Activated naive CD4-positive, alpha-beta T cell treated with anti-CD3 and anti-CD28 coated beads for 36 hours (primary cell): ENCODE measurements at regions not wholly inside any gene's neighbourhood (a gene's known extent, or its start where the extent isn't known, plus 50 kb on each side); places are given as distances from the start of the nearest gene placed in this dataset.
"Not testable (repeated sequence)": the region's sequence is repeated elsewhere in the genome, so short reads cannot be mapped to it uniquely, and the experiment has no call there.

Experiments
- CTCF ChIA-PET: fragments of 350-600 bp; sonication (Branson Sonifier 250); formaldehyde crosslinking; loops from one replicate; lab custom pipeline; 2021; ENCODE audit warnings: antibody characterized with exemption; lab: Charles Lee
- DNase-seq: peaks from one replicate; pipeline ENCODE4 v3.0.0-alpha.2; 2020
- H3K27ac Mint-ChIP-seq: one replicate; pipeline ENCODE4 v1.8.0; 2021; ENCODE audit warnings: mild to moderate bottlenecking, mixed read lengths
- H3K27me3 Mint-ChIP-seq: one replicate; pipeline ENCODE4 v1.8.0; 2021; ENCODE audit warnings: low read depth, mixed read lengths
- H3K36me3 Mint-ChIP-seq: one replicate; pipeline ENCODE4 v1.8.0; 2021; ENCODE audit warnings: low read depth, mixed read lengths
- H3K4me1 Mint-ChIP-seq: one replicate; pipeline ENCODE4 v1.8.0; 2021; ENCODE audit warnings: low read depth, mixed read lengths
- H3K4me3 Mint-ChIP-seq: one replicate; pipeline ENCODE4 v1.8.0; 2021; ENCODE audit warnings: mild to moderate bottlenecking, moderate library complexity, mixed read lengths
- H3K9me3 Mint-ChIP-seq: one replicate; pipeline ENCODE4 v1.8.0; 2021; ENCODE audit warnings: mixed read lengths
- intact Hi-C: fragments of 100-400 bp; cut with micrococcal nuclease; formaldehyde crosslinking; loops from one replicate; pipeline ENCODE4 v1.15.1; 2023

DNA sequence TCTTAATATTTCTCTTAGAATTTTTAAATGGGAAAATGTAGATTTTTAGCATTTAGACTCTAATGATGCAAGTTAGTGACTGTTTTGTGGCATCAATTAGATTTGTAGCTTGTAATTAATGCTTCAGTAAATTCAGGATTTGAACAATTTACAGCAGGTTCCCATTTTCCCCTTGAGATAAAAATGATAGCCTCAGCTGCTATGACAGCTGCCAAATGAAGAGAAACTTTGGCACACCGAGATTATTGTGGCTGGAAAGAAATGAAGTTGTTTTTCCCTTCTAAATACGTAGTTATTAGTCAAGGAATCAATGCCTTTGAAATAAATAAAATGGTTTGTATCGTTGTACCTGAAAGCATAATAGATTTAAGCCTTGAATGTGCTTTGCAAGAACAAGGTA is 206.4 kb upstream of the P2RY1 start:
- intact Hi-C loops, result no loop called here
- Mint-ChIP-seq H3K9me3 (no peaks in the 10 kb centered on the region), H3K4me3 (no peak overlapping the region), H3K4me1 (no peaks in the 10 kb centered on the region), H3K27ac (no peak overlapping the region), H3K27me3 (no peaks in the 10 kb centered on the region), H3K36me3 (no peaks in the 10 kb centered on the region)
- CTCF ChIA-PET, result interaction anchor here (1.1 kb wide), 1 partner anchor 156 kb away, joined by 3 read pairs; no protein-coding TSS in a partner anchor
- no peak for DNase-seq

DNA sequence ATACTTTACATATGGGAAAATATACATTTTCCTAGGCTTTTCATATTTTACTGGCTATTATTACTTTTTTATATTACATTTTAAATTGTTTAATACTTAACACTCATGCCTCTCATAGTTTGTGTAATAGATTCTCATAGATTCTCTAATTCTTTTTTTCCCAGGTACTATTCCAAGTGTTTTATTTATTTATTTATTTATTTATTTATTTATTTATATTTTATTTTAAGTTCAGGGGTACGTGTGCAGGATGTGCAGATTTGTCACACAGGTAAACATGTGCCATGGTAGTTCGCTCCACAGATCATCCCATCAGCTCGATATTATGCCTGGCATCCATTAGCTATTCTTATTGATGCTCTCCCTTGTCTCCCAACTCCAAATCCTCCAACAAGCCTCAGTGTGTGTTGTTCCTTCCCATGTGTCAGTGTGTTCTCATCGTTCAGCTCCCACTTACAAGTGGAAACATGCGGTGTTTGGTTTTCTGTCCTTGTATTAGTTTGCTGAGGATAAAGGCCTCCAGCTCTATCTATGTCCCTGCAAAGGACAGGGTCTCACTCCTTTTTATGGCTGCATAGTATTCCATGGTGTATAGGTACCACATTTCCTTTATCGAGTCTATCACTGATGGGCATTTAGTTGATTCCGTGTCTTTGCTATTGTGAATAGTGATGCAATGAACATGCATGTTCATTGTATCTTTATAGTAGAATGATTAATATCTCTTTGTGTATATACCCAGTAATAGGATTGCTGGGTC is 205.4 kb upstream of the P2RY1 start:
- H3K27me3 Mint-ChIP-seq, result no peaks in the 10 kb centered on the region

GRCh38 chr3:152635389-152635788 is 199.5 kb upstream of the P2RY1 start:
- no peaks in the 10 kb centered on the region for H3K36me3 Mint-ChIP-seq
- no peaks in the 10 kb centered on the region for H3K9me3 Mint-ChIP-seq
- H3K4me3 Mint-ChIP-seq, result no peak overlapping the region
- peaks cover 4% of the 10 kb centered on the region for H3K27me3 Mint-ChIP-seq
- no peaks in the 10 kb centered on the region for H3K4me1 Mint-ChIP-seq
- no peak overlapping the region for H3K27ac Mint-ChIP-seq
- intact Hi-C loops, result no loop called here
- no peak for DNase-seq
- CTCF ChIA-PET, result no interaction called here

More for the DNA sequence above, 205.4 kb upstream of the P2RY1 start:
- Mint-ChIP-seq H3K9me3 (no peaks in the 10 kb centered on the region), H3K4me1 (no peaks in the 10 kb centered on the region), H3K4me3 (no peak overlapping the region), H3K27ac (no peak overlapping the region), H3K36me3 (no peaks in the 10 kb centered on the region)
- intact Hi-C loops, result no loop called here
- DNase-seq, result no peak
- CTCF ChIA-PET, result no interaction called here

DNA sequence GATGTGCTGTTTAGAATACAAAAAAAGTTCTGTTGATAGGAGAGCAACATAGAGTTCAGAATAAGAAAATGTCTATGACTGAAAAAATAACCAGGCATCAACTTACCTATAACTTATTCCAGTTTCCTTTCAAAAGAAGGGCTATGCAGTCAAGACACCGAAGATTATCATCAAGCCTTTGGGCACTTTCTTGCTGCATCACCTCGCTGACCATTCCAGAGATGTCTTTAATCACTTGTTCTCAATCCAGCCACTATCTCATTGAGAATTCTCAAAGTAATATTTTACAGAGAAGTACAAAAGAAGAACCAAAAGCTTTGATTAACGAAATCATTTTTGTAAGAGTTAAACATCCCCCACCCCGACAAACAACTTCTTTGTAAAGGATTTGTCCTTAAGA is 198.3 kb upstream of the P2RY1 start:
- DNase-seq, result no peak
- CTCF ChIA-PET, result no interaction called here

GRCh38 chr3:152638214-152638613 is 196.7 kb upstream of the P2RY1 start:
- CTCF ChIA-PET, result no interaction called here
- intact Hi-C loops, result no loop called here
- no peaks in the 10 kb centered on the region for H3K9me3 Mint-ChIP-seq
- H3K4me3 Mint-ChIP-seq, result no peak overlapping the region
- peaks cover 4% of the 10 kb centered on the region for H3K27me3 Mint-ChIP-seq
- no peaks in the 10 kb centered on the region for H3K4me1 Mint-ChIP-seq
- H3K36me3 Mint-ChIP-seq, result no peaks in the 10 kb centered on the region
- DNase-seq, result no peak
- H3K27ac Mint-ChIP-seq, result no peak overlapping the region

More for the DNA sequence above, 198.3 kb upstream of the P2RY1 start:
- peaks cover 4% of the 10 kb centered on the region for H3K27me3 Mint-ChIP-seq
- intact Hi-C loops, result no loop called here
- H3K9me3 Mint-ChIP-seq, result no peaks in the 10 kb centered on the region
- no peak overlapping the region for H3K27ac Mint-ChIP-seq
- no peaks in the 10 kb centered on the region for H3K36me3 Mint-ChIP-seq
- no peak overlapping the region for H3K4me3 Mint-ChIP-seq
- H3K4me1 Mint-ChIP-seq, result no peaks in the 10 kb centered on the region

DNA sequence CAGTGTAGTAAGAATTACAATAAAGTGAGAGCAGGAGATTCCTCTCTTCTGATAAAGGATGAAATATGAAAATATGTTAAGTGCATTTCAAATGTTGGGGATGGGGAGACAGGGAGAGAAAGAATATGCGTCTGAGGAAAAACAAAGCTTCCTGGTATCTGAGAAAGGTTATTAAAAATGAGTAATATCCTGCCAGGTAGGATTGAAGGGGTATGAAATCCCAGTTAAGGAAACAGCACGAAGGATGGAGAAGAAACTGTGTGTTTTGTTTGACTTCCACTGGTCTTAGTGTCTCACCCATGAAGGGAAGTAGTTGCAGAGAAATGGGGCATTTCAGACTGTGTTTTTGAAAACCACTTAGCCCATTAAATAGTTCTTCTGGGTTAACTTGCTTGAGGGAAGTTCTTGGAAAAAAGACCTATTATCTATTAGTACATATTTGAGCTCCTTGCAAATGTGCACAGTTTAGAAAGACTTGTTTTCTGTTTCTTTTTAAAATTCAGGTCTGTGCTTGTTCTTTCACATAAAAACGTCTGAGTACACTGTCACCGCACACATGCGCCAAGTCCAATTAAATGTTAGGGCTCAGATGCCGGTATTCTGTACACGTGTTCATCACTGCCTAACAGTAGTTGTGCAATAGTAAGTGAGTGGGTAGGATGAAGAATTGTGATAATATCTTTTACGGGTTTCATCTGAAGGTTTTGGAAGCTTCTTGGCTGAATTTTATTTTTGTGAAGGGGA is 196.1 kb upstream of the P2RY1 start:
- no peaks in the 10 kb centered on the region for H3K4me1 Mint-ChIP-seq
- CTCF ChIA-PET, result no interaction called here

DNA sequence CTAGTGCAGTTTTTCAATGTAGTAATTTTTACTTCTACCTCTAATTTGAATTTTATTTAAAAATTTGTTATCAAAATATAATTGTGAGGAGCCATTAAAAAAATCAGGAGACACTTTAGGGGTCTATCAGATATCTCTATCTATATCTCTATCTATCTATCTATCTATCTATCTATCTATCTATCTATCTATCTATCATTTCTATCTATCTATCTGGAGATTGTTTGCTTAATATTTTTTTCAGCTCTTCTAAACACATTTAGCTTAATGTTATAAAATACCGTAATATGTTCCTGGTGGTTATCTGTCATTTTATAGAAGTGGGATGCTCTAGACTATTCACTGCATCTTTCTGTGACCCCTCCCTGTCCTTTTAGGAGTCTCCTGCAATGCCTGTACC is 193.7 kb upstream of the P2RY1 start:
- intact Hi-C loops, result no loop called here
- peaks cover 7% of the 10 kb centered on the region for H3K27me3 Mint-ChIP-seq
- no peak overlapping the region for H3K4me3 Mint-ChIP-seq
- CTCF ChIA-PET, result no interaction called here
- no peaks in the 10 kb centered on the region for H3K4me1 Mint-ChIP-seq
- DNase-seq, result no peak
- no peaks in the 10 kb centered on the region for H3K9me3 Mint-ChIP-seq
- H3K27ac Mint-ChIP-seq, result no peak overlapping the region
- H3K36me3 Mint-ChIP-seq, result no peaks in the 10 kb centered on the region

More for the DNA sequence above, 196.1 kb upstream of the P2RY1 start:
- intact Hi-C loops, result no loop called here
- no peak for DNase-seq
- no peaks in the 10 kb centered on the region for H3K36me3 Mint-ChIP-seq
- no peak overlapping the region for H3K4me3 Mint-ChIP-seq
- no peak overlapping the region for H3K27ac Mint-ChIP-seq
- no peaks in the 10 kb centered on the region for H3K9me3 Mint-ChIP-seq
- peaks cover 4% of the 10 kb centered on the region for H3K27me3 Mint-ChIP-seq

- H3K27ac Mint-ChIP-seq, result no peak overlapping the region
- H3K4me3 Mint-ChIP-seq, result no peak overlapping the region
- DNase-seq, result no peak
- intact Hi-C loops, result no loop called here
- no peaks in the 10 kb centered on the region for H3K9me3 Mint-ChIP-seq
- H3K4me1 Mint-ChIP-seq, result no peaks in the 10 kb centered on the region
- H3K36me3 Mint-ChIP-seq, result no peaks in the 10 kb centered on the region
- CTCF ChIA-PET, result interaction anchor here (0.7 kb wide), 1 partner anchor 1382 kb away, joined by 3 read pairs; no protein-coding TSS in a partner anchor
- H3K27me3 Mint-ChIP-seq, result peaks cover 7% of the 10 kb centered on the region
Observed at GRCh38 chr3:152642658-152643057, 192.3 kb upstream of the P2RY1 start.

DNA sequence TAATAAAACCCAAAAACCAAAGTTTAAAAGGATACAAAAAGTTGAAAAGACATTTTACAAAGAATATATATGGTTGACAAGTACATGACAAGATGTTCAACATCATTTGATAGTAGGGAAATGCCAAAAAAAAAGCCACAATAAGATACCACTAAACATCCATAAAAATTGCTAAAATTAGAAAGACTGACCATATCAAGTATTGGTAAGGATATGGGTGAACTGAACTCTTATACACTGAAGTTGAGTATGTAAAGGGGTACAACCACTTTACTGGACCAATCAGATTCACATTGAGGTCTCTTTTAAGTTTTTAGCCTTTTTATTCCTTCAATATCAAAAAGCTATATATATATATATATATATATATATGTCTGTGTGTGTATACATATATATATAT is 190.5 kb upstream of the P2RY1 start:
- DNase-seq, result no peak
- intact Hi-C loops, result no loop called here
- no peaks in the 10 kb centered on the region for H3K9me3 Mint-ChIP-seq
- H3K27me3 Mint-ChIP-seq, result peaks cover 3% of the 10 kb centered on the region
- no peak overlapping the region for H3K27ac Mint-ChIP-seq
- CTCF ChIA-PET, result no interaction called here
- no peak overlapping the region for H3K4me3 Mint-ChIP-seq
- no peaks in the 10 kb centered on the region for H3K36me3 Mint-ChIP-seq
- H3K4me1 Mint-ChIP-seq, result no peaks in the 10 kb centered on the region

DNA sequence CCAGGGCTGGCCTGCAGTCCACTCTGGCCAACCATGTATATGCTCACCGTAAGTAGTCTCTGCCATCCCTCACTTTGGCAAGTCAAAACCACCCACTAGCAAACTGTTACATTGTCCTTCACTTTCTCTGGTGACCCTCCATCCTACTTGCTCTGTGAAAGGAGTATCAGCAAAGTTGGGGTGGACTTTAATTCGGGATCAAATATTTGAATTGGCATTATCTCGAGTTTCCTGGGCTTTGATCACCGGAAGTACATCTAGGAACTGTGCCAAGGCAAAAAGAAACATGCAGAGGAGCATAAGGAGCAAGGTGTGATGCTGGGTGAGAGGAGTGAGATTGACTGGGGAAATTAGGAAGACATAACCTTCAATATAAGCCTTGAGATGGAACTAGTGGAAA is 188.9 kb upstream of the P2RY1 start:
- Mint-ChIP-seq H3K4me1 (no peaks in the 10 kb centered on the region), H3K4me3 (no peak overlapping the region), H3K27ac (no peak overlapping the region), H3K27me3 (peaks cover 4% of the 10 kb centered on the region), H3K36me3 (no peaks in the 10 kb centered on the region), H3K9me3 (no peaks in the 10 kb centered on the region)
- intact Hi-C loops, result no loop called here
- DNase-seq, result no peak
- CTCF ChIA-PET, result no interaction called here

DNA sequence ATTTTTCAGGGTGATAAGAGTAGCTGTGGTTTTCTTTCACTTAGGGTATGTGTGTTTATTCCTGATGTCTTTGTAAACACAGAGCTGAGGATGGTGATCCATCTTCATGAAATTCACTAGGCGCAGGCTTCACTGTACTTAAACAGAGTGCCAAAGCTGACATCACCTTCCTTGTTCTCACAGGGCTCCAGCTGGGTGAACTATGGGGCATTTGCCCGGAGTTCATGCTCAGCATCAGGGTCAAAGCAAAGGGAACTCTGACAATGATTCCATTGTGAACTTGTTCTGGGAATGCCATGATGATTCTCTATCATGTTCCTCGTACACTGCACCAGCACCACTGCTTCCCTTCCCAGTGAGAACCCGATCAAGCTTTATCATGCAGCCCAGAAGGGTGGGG is 184.8 kb upstream of the P2RY1 start:
- Mint-ChIP-seq H3K4me1 (no peaks in the 10 kb centered on the region), H3K27ac (no peak overlapping the region), H3K27me3 (peaks cover 10% of the 10 kb centered on the region), H3K9me3 (no peaks in the 10 kb centered on the region), H3K36me3 (no peaks in the 10 kb centered on the region), H3K4me3 (no peak overlapping the region)
- CTCF ChIA-PET, result no interaction called here
- intact Hi-C loops, result no loop called here
- no peak for DNase-seq

GRCh38 chr3:152650923-152651322 is 184.0 kb upstream of the P2RY1 start:
- intact Hi-C loops, H3K27ac Mint-ChIP-seq, H3K27me3 Mint-ChIP-seq, H3K4me3 Mint-ChIP-seq, H3K4me1 Mint-ChIP-seq, DNase-seq, H3K36me3 Mint-ChIP-seq, CTCF ChIA-PET, H3K9me3 Mint-ChIP-seq: not testable (repeated sequence)
